Uterus (tissue), 3 donors: ENCODE measurements at regions not wholly inside any gene's neighbourhood (a gene's known extent, or its start where the extent isn't known, plus 50 kb on each side); places are given as distances from the start of the nearest gene placed in this dataset.

ENCODE experiments used
- DNase-seq, 2 donors: peaks; one replicate each; pipeline ENCODE4 v3.0.0-alpha.2; 2019 to 2020
- H3K27ac ChIP-seq, 2 donors: fragments of 200-600 bp; sonication (generic); 1 replicate in 1 of 2; 2 replicates in 1 of 2; pipeline ENCODE4 v1.5.1; 2016 to 2018
- H3K27me3 ChIP-seq, 2 donors: fragments of 200-600 bp; sonication (generic); one replicate each; pipeline ENCODE4 v1.5.1; 2018 to 2019; ENCODE audit warnings: control low read depth in 1 of 2
- H3K36me3 ChIP-seq, 2 donors: fragments of 200-600 bp; sonication (generic); one replicate each; pipeline ENCODE4 v1.5.1; 2019; ENCODE audit warnings: control low read depth in 1 of 2
- H3K4me1 ChIP-seq, 2 donors: fragments of 200-600 bp; sonication (generic); one replicate each; pipeline ENCODE4 v1.5.1; 2018 to 2019; ENCODE audit warnings: control low read depth in 1 of 2
- H3K4me3 ChIP-seq, 2 donors: fragments of 200-600 bp; sonication (generic); 1 replicate in 1 of 2; 2 replicates in 1 of 2; pipeline ENCODE4 v1.5.1; 2018 to 2019; ENCODE audit warnings: mild to moderate bottlenecking in 1 of 2
- H3K9me3 ChIP-seq, 2 donors: fragments of 200-600 bp; sonication (generic); one replicate each; pipeline ENCODE4 v1.5.1; 2019; ENCODE audit warnings: control low read depth in 1 of 2
- CTCF ChIP-seq, 4 experiments: fragments of 200-600 bp in 2 of 4; fragments of 450-650 bp in 2 of 4; sonication (generic) in 2 of 4; IDR thresholded peaks; one replicate each; pipeline ENCODE4 v1.5.1; 2016 to 2019; ENCODE audit warnings: antibody characterized with exemption in 4 of 4, mild to moderate bottlenecking in 2 of 4, moderate library complexity in 1 of 4
- POLR2A ChIP-seq, 2 donors: fragments of 450-650 bp; IDR thresholded peaks; one replicate each; pipeline ENCODE4 v1.6.1; 2016; ENCODE audit warnings: antibody characterized with exemption in 2 of 2, mild to moderate bottlenecking in 1 of 2, moderate library complexity in 1 of 2
- intact Hi-C: fragments of 100-400 bp; cut with DNase I; formaldehyde crosslinking; loops from one replicate; pipeline ENCODE4 v1.15.1; 2023; ENCODE audit warnings: low total_unique reads
- donor health status: DM: yes; HTN: yes; CAD: no.

- intact Hi-C loops = no loop called here
- TF ChIP-seq CTCF (IDR thresholded peaks at IDR 0.05) = no peak
- TF ChIP-seq POLR2A (IDR thresholded peaks at IDR 0.05) = no peak
- Histone ChIP-seq H3K9me3 (no peaks in the 10 kb centered on the region), H3K27ac (no peak overlapping the region), H3K4me3 (no peak overlapping the region), H3K36me3 (no peaks in the 10 kb centered on the region), H3K27me3 (no peaks in the 10 kb centered on the region), H3K4me1 (no peaks in the 10 kb centered on the region)
- no peak for DNase-seq
Measured at GRCh38 chr4:27568236-27568951, 707.8 kb downstream of the STIM2 start.

DNA sequence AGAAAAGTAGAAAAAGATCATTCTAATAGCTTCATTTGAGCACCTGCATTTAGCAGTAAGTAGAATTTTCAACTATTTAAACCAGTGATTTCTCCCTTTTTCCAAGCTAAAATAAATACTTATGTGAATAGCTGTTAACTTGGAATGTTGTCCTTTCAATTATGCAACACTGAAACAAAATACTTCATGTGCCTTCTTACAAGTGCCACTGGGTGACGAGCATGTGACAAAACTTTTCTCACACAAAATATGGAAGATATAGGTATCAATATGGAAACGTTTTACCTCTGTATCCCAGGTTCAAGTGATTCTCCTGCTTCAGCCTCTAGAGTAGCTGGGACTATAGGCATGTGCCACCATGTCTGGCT lies 708.3 kb downstream of the STIM2 start:
- no peaks in the 10 kb centered on the region for H3K9me3 ChIP-seq
- DNase-seq = no peak
- TF ChIP-seq POLR2A (IDR thresholded peaks at IDR 0.05) (no peak), CTCF (IDR thresholded peaks at IDR 0.05) (no peak)
- no peak overlapping the region for H3K27ac ChIP-seq
- H3K4me3 ChIP-seq = no peak overlapping the region
- H3K27me3 ChIP-seq = no peaks in the 10 kb centered on the region
- no peaks in the 10 kb centered on the region for H3K4me1 ChIP-seq
- intact Hi-C loops = no loop called here
- no peaks in the 10 kb centered on the region for H3K36me3 ChIP-seq

- Histone ChIP-seq H3K36me3 (no peaks in the 10 kb centered on the region), H3K4me3 (no peak overlapping the region), H3K9me3 (no peaks in the 10 kb centered on the region), H3K27me3 (no peaks in the 10 kb centered on the region), H3K4me1 (no peaks in the 10 kb centered on the region), H3K27ac (no peak overlapping the region)
- DNase-seq = no peak
- intact Hi-C loops = no loop called here
- TF ChIP-seq POLR2A (IDR thresholded peaks at IDR 0.05) (no peak), CTCF (IDR thresholded peaks at IDR 0.05) (no peak)
Measured at GRCh38 chr4:27574743-27575142, 714.1 kb downstream of the STIM2 start.

- no peak for DNase-seq
- H3K27me3 ChIP-seq = no peaks in the 10 kb centered on the region
- H3K27ac ChIP-seq = no peak overlapping the region
- TF ChIP-seq CTCF (IDR thresholded peaks at IDR 0.05) (no peak), POLR2A (IDR thresholded peaks at IDR 0.05) (no peak)
- intact Hi-C loops = no loop called here
- H3K9me3 ChIP-seq = no peaks in the 10 kb centered on the region
- H3K36me3 ChIP-seq = no peaks in the 10 kb centered on the region
- no peaks in the 10 kb centered on the region for H3K4me1 ChIP-seq
- no peak overlapping the region for H3K4me3 ChIP-seq
Measured at GRCh38 chr4:27577951-27578350, 717.3 kb downstream of the STIM2 start.

DNA sequence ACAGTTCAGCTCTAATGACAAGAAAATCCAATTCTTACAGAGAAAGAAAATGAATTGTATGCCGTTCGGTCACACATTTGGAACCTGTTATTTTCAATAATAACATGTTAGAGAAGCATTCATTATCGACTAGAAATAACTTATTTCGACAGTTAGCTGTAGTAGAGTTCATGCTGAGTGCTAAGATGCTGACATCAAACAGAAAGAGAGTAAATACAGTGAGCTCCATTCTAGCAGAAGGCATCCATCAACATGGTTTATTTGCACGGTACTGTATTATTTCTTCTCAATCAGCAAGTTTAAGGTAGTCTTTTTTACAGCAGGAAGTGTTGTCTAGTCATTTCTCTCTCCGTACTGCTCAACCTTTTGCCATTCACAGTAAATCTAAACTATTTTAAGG lies 732.1 kb downstream of the STIM2 start:
- TF ChIP-seq CTCF (IDR thresholded peaks at IDR 0.05) (no peak), POLR2A (IDR thresholded peaks at IDR 0.05) (no peak)
- no peaks in the 10 kb centered on the region for H3K27me3 ChIP-seq
- no peaks in the 10 kb centered on the region for H3K4me1 ChIP-seq
- H3K36me3 ChIP-seq = no peaks in the 10 kb centered on the region
- intact Hi-C loops = no loop called here
- H3K9me3 ChIP-seq = no peaks in the 10 kb centered on the region
- no peak overlapping the region for H3K27ac ChIP-seq
- H3K4me3 ChIP-seq = no peak overlapping the region
- no peak for DNase-seq
